HCT116 (cell line): ENCODE measurements at regions not wholly inside any gene's neighbourhood (a gene's known extent, or its start where the extent isn't known, plus 50 kb on each side); places are given as distances from the start of the nearest gene placed in this dataset.
"Not testable (repeated sequence)": the region's sequence is repeated elsewhere in the genome, so short reads cannot be mapped to it uniquely, and the experiment has no call there.

Experiments
- ATAC-seq: fragments of 200-7000 bp; cut with Tn5 transposase; 2 replicates; pipeline ENCODE4 v1.9.1; 2020; ENCODE audit warnings: mild to moderate bottlenecking, moderate library complexity
- BruUV-seq: library from RNA; stranded (reverse); fragments of 400-500 nt; replicated peaks from 2 replicates; lab custom pipeline; 2021; lab: Mats Ljungman, UMichigan
- CTCF ChIA-PET: fragments of 300-600 bp; sonication (Branson Sonifier 250); formaldehyde crosslinking; loops from one replicate; lab custom pipeline; 2021; ENCODE audit warnings: antibody characterized with exemption; lab: Charles Lee
- POLR2A ChIA-PET: fragments of 300-600, 350-600 bp; sonication (Branson Sonifier 250); formaldehyde crosslinking; loops from one replicate; lab custom pipeline; 2021; ENCODE audit warnings: antibody characterized with exemption; lab: Charles Lee
- RAD21 ChIA-PET, 2 experiments: fragments of 300-600 bp; sonication (Branson Sonifier 250); formaldehyde crosslinking; loops; one replicate each; lab custom pipeline; 2023; ENCODE audit warnings: low total read pairs in 2 of 2; ENCODE audit not compliant: uncharacterized antibody in 2 of 2, unreplicated experiment in 2 of 2, low non-redundant PET in 1 of 2; lab: Charles Lee
- DNase-seq: peaks from one replicate; pipeline ENCODE4 v3.0.0-alpha.2; 2010; ENCODE audit warnings: low read depth, low spot score
- H2AFZ ChIP-seq: fragments of 200-600 bp; shearing (Covaris generic), sonication (generic); 2 replicates; pipeline ENCODE4 v1.6.1; 2017; ENCODE audit warnings: low read depth, mixed run types, mixed read lengths, antibody characterized with exemption, low read length; ENCODE audit not compliant: poor library complexity, severe bottlenecking
- H3K27ac ChIP-seq: 2 replicates; pipeline ENCODE4 v1.5.1; 2012; ENCODE audit warnings: low read depth, low read length
- H3K27me3 ChIP-seq: fragments of 200-600 bp; sonication (generic); 2 replicates; pipeline ENCODE4 v1.6.1; 2016; ENCODE audit warnings: mixed run types, low read length, mixed read lengths; ENCODE audit not compliant: insufficient read depth
- H3K36me3 ChIP-seq, 2 experiments: fragments of 200-500 bp in 1 of 2; fragments of 200-600 bp in 1 of 2; sonication (Bioruptor generic) in 1 of 2; sonication (generic) in 1 of 2; 2 replicates each; pipeline versions ENCODE4 v1.5.1 to v1.6.1; 2014 to 2016; ENCODE audit warnings: low read length in 2 of 2, inconsistent platforms in 1 of 2, mixed read lengths in 1 of 2, mixed run types in 1 of 2; ENCODE audit not compliant: insufficient read depth in 2 of 2, control insufficient read depth in 1 of 2
- H3K4me1 ChIP-seq, 2 experiments: fragments of 200-600 bp in 1 of 2; sonication (generic) in 1 of 2; 2 replicates each; pipeline versions ENCODE4 v1.5.1 to v1.6.1; 2012 to 2017; ENCODE audit warnings: low read length in 2 of 2, inconsistent platforms in 1 of 2, mild to moderate bottlenecking in 1 of 2, mixed read lengths in 1 of 2, mixed run types in 1 of 2, moderate library complexity in 1 of 2; ENCODE audit not compliant: insufficient read depth in 2 of 2, control insufficient read depth in 1 of 2
- H3K4me2 ChIP-seq: fragments of 200-600 bp; sonication (generic); 2 replicates; pipeline ENCODE4 v1.6.1; 2017; ENCODE audit warnings: mixed run types, low read length, mixed read lengths
- H3K4me3 ChIP-seq, 2 experiments: fragments of 200-600 bp in 1 of 2; sonication (generic) in 1 of 2; replicated peaks in 1 of 2; 2 replicates each; pipeline ENCODE4 v1.5.1; 2011 to 2016; ENCODE audit warnings: low read length in 2 of 2, control low read depth in 1 of 2, low read depth in 1 of 2, mild to moderate bottlenecking in 1 of 2, mixed read lengths in 1 of 2, mixed run types in 1 of 2
- H3K79me2 ChIP-seq: fragments of 200-600 bp; sonication (generic); 2 replicates; pipeline ENCODE4 v1.6.1; 2017; ENCODE audit warnings: mild to moderate bottlenecking, mixed run types, low read length, moderate library complexity, mixed read lengths; ENCODE audit not compliant: insufficient read depth
- H3K9ac ChIP-seq: fragments of 200-600 bp; sonication (generic); 2 replicates; pipeline ENCODE4 v1.6.1; 2016; ENCODE audit warnings: low read length, mixed read lengths
- H3K9me2 ChIP-seq: fragments of 200-600 bp; sonication (generic), shearing (Covaris generic); 2 replicates; pipeline ENCODE4 v1.6.1; 2017; ENCODE audit warnings: mixed run types, mild to moderate bottlenecking, moderate library complexity; ENCODE audit not compliant: insufficient read depth
- H3K9me3 ChIP-seq, 2 experiments: fragments of 200-500 bp in 1 of 2; fragments of 200-600 bp in 1 of 2; sonication (Bioruptor generic) in 1 of 2; sonication (generic) in 1 of 2; 2 replicates each; pipeline ENCODE4 v1.6.1; 2014 to 2017; ENCODE audit warnings: low read length in 2 of 2, mixed read lengths in 2 of 2, inconsistent platforms in 1 of 2, low read depth in 1 of 2, mild to moderate bottlenecking in 1 of 2, mixed run types in 1 of 2, moderate library complexity in 1 of 2; ENCODE audit not compliant: control insufficient read depth in 1 of 2, insufficient read depth in 1 of 2
- H4K20me1 ChIP-seq: fragments of 200-600 bp; sonication (generic), shearing (Covaris generic); 2 replicates; pipeline ENCODE4 v1.6.1; 2017; ENCODE audit warnings: mixed run types, mild to moderate bottlenecking, moderate library complexity; ENCODE audit not compliant: insufficient read depth
- ATF3 ChIP-seq: IDR thresholded peaks from 2 replicates; pipeline ENCODE4 v1.6.1; 2012
- CEBPB ChIP-seq: IDR thresholded peaks from 2 replicates; pipeline ENCODE4 v1.6.1; 2012; ENCODE audit warnings: low read depth
- CTCF ChIP-seq, 3 experiments: fragments of 200-600 bp in 1 of 3; sonication (generic) in 1 of 3; IDR thresholded peaks in 2 of 3; conservative IDR thresholded peaks in 1 of 3; 2 replicates each; pipeline ENCODE4 v1.5.1; 2012 to 2017; ENCODE audit warnings: low read depth in 2 of 3, low read length in 2 of 3, antibody characterized with exemption in 1 of 3, borderline replicate concordance in 1 of 3, control low read depth in 1 of 3, mild to moderate bottlenecking in 1 of 3, mixed read lengths in 1 of 3, mixed run types in 1 of 3, moderate library complexity in 1 of 3; ENCODE audit not compliant: insufficient read depth in 1 of 3
- ELF1 ChIP-seq: IDR thresholded peaks from 2 replicates; pipeline ENCODE4 v1.6.1; 2012; ENCODE audit warnings: low read depth, borderline replicate concordance
- JUND ChIP-seq: IDR thresholded peaks from 2 replicates; pipeline ENCODE4 v1.6.1; 2012
- MAX ChIP-seq: IDR thresholded peaks from 2 replicates; pipeline ENCODE4 v1.6.1; 2012
- POLR2AphosphoS5 ChIP-seq: IDR thresholded peaks from 2 replicates; pipeline ENCODE4 v1.6.1; 2011; ENCODE audit warnings: mild to moderate bottlenecking, low read depth, low read length, moderate library complexity
- RAD21 ChIP-seq: IDR thresholded peaks from 2 replicates; pipeline ENCODE4 v1.6.1; 2012; ENCODE audit warnings: low read depth, mild to moderate bottlenecking
- SIN3A ChIP-seq: IDR thresholded peaks from 2 replicates; pipeline ENCODE4 v1.6.1; 2012; ENCODE audit warnings: low read depth
- SP1 ChIP-seq: IDR thresholded peaks from 2 replicates; pipeline ENCODE4 v1.6.1; 2012; ENCODE audit warnings: low read depth
- SRF ChIP-seq: IDR thresholded peaks from 2 replicates; pipeline ENCODE4 v1.6.1; 2012; ENCODE audit warnings: low read depth
- TCF7L2 ChIP-seq: IDR thresholded peaks from 2 replicates; pipeline ENCODE4 v1.7.0; 2011; ENCODE audit warnings: borderline replicate concordance, inconsistent platforms; ENCODE audit not compliant: insufficient read depth, insufficient read length; ENCODE audit errors: extremely low read depth
- YY1 ChIP-seq: IDR thresholded peaks from 2 replicates; pipeline ENCODE4 v1.6.1; 2011; ENCODE audit warnings: low read length, low read depth, moderate library complexity, mild to moderate bottlenecking; ENCODE audit not compliant: insufficient replicate concordance; ENCODE audit errors: extremely low read depth
- ZBTB33 ChIP-seq: IDR thresholded peaks from 2 replicates; pipeline ENCODE4 v1.6.1; 2011; ENCODE audit warnings: mild to moderate bottlenecking, low read length, moderate library complexity; ENCODE audit not compliant: insufficient replicate concordance; ENCODE audit errors: extremely low read depth
- ZFX ChIP-seq: fragments of 450-650 bp; IDR thresholded peaks from 2 replicates; pipeline ENCODE4 v1.6.1; 2017
- ZNF274 ChIP-seq: fragments of 200-500 bp; sonication (Bioruptor generic); IDR thresholded peaks from 2 replicates; pipeline ENCODE4 v1.6.1; 2014; ENCODE audit warnings: mild to moderate bottlenecking, low read depth, low read length, inconsistent platforms
- intact Hi-C: fragments of 100-400 bp; cut with micrococcal nuclease; formaldehyde crosslinking; loops from 2 replicates; pipeline ENCODE4 v1.10.0; 2022

DNA sequence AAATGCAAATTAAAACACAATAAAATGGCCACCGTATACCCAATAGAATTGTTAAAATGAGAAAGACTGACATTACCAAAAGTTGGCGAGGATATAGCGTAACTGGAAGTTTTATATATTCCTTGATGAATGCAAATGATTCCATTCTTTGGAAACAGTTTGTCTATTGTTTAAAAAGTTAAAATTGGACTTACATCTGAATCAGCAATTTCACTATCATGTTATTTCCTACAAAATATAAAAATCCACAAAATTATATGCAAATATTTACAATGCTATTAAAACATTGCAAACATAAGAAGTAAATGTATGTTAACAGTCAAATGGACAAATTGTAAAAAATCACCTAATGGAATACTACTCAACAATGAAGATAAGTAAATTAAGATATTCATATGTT is 852.2 kb upstream of the NDST4 start:
- ATAC-seq = no peak
- POLR2A ChIA-PET = no interaction called here
- TF ChIP-seq JUND (no peak), ZNF274 (no peak), ELF1 (no peak), SRF (no peak), CEBPB (no peak), POLR2AphosphoS5 (no peak), ZBTB33 (no peak), YY1 (no peak), ZFX (no peak), TCF7L2 (no peak), SP1 (no peak), CTCF (IDR thresholded peaks at IDR 0.05 in 2 of 3, conservative IDR thresholded peaks at IDR 0.05 in 1 of 3; ENCODE audit: borderline replicate concordance in 1 of 3, insufficient read depth in 1 of 3, low read depth in 2 of 3, low read length in 2 of 3) (no peak), ATF3 (no peak), RAD21 (no peak), SIN3A (no peak), MAX (no peak)
- TF ChIP-seq, all 23 proteins: peak for 0

GRCh38 chr4:115956054-115956796 is 842.8 kb upstream of the NDST4 start:
- DNase-seq, H3K4me3 ChIP-seq, H3K9me3 ChIP-seq, POLR2A ChIA-PET, H3K9ac ChIP-seq, intact Hi-C loops, H3K9me2 ChIP-seq, H4K20me1 ChIP-seq, ATAC-seq, H3K4me1 ChIP-seq, H3K4me2 ChIP-seq, H2AFZ ChIP-seq, H3K27ac ChIP-seq, H3K79me2 ChIP-seq, BruUV-seq, H3K36me3 ChIP-seq, RAD21 ChIA-PET, H3K27me3 ChIP-seq, CTCF ChIA-PET: not testable (repeated sequence)

More for the DNA sequence above, 852.2 kb upstream of the NDST4 start:
- DNase-seq = no peak
- H3K36me3 ChIP-seq = no peaks in the 10 kb centered on the region
- H3K9ac ChIP-seq = no peak overlapping the region
- ChIA-PET RAD21 (no interaction called here), CTCF (no interaction called here)
- H3K79me2 ChIP-seq = no peaks in the 10 kb centered on the region
- BruUV-seq = no TSS peak
- no peak overlapping the region for H3K4me2 ChIP-seq
- no peak overlapping the region for H2AFZ ChIP-seq
- intact Hi-C loops = no loop called here
- H3K4me3 ChIP-seq = no peak overlapping the region
- no peaks in the 10 kb centered on the region for H3K4me1 ChIP-seq
- no peaks in the 10 kb centered on the region for H3K27me3 ChIP-seq
- H3K9me2 ChIP-seq = no peaks in the 10 kb centered on the region
- no peaks in the 10 kb centered on the region for H4K20me1 ChIP-seq
- H3K9me3 ChIP-seq = no peaks in the 10 kb centered on the region
- no peak overlapping the region for H3K27ac ChIP-seq
